ENCODE measurements at regions not wholly inside any gene's neighbourhood (a gene's known extent, or its start where the extent isn't known, plus 50 kb on each side); places are given as distances from the start of the nearest gene placed in this dataset.
"Not testable (repeated sequence)": the region's sequence is repeated elsewhere in the genome, so short reads cannot be mapped to it uniquely, and the experiment has no call there.

GRCh38 chr7:142508251-142508650 is 241.0 kb upstream of the PRSS1 start:
- H3K4me3 Mint-ChIP-seq (ENCODE audit: unreplicated experiment) = no peak overlapping the region
- no peak for DNase-seq (ENCODE audit: low spot score)
- H3K9me3 Mint-ChIP-seq (ENCODE audit: unreplicated experiment) = no peaks in the 10 kb centered on the region
- H3K4me1 Mint-ChIP-seq (ENCODE audit: unreplicated experiment) = peaks cover 12% of the 10 kb centered on the region
- no peak for TF ChIP-seq CTCF (IDR thresholded peaks at IDR 0.05; ENCODE audit: unreplicated experiment)
- H3K27me3 Mint-ChIP-seq (ENCODE audit: unreplicated experiment) = peaks cover 2% of the 10 kb centered on the region
- H3K27ac Mint-ChIP-seq (ENCODE audit: unreplicated experiment) = no peak overlapping the region
- no peaks in the 10 kb centered on the region for H3K36me3 Mint-ChIP-seq (ENCODE audit: low read depth, unreplicated experiment)

GRCh38 chr7:142507799-142508198 is 241.5 kb upstream of the PRSS1 start:
- H3K9me3 Mint-ChIP-seq (ENCODE audit: unreplicated experiment) = no peaks in the 10 kb centered on the region
- TF ChIP-seq CTCF (IDR thresholded peaks at IDR 0.05; ENCODE audit: unreplicated experiment) = no peak
- H3K27me3 Mint-ChIP-seq (ENCODE audit: unreplicated experiment) = peaks cover 2% of the 10 kb centered on the region
- H3K4me3 Mint-ChIP-seq (ENCODE audit: unreplicated experiment) = no peak overlapping the region
- DNase-seq (ENCODE audit: low spot score) = no peak
- H3K4me1 Mint-ChIP-seq (ENCODE audit: unreplicated experiment) = peaks cover 12% of the 10 kb centered on the region
- H3K27ac Mint-ChIP-seq (ENCODE audit: unreplicated experiment) = no peak overlapping the region
- no peaks in the 10 kb centered on the region for H3K36me3 Mint-ChIP-seq (ENCODE audit: low read depth, unreplicated experiment)

GRCh38 chr7:142507066-142507465 is 242.2 kb upstream of the PRSS1 start:
- not testable (repeated sequence) for H3K27me3 Mint-ChIP-seq (ENCODE audit: unreplicated experiment); H3K36me3 Mint-ChIP-seq (ENCODE audit: low read depth, unreplicated experiment); H3K27ac Mint-ChIP-seq (ENCODE audit: unreplicated experiment); H3K9me3 Mint-ChIP-seq (ENCODE audit: unreplicated experiment); H3K4me3 Mint-ChIP-seq (ENCODE audit: unreplicated experiment); DNase-seq (ENCODE audit: low spot score)
- H3K4me1 Mint-ChIP-seq (ENCODE audit: unreplicated experiment) = peaks cover 12% of the 10 kb centered on the region

DNA sequence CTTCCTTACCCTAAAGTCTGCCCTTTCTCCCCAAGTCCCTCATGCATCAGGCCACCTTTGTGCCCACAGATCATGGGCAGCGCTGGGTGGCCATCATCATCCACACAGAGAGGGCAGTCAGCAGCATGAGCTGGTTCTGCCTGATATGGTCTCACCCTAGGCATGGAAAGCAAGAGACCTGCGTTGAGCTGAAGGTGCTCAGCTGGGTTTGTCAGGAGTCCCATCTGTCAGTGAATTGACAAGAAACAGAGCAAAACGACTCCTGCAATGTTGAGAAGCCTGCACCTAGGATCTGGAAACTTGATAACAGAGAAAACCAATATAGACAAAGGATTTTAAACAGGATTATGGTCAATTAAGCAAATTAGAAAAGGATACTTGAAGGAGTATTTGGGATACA is 242.7 kb upstream of the PRSS1 start:
- Mint-ChIP-seq H3K9me3 (ENCODE audit: unreplicated experiment) (no peaks in the 10 kb centered on the region), H3K27me3 (ENCODE audit: unreplicated experiment) (peaks cover 2% of the 10 kb centered on the region), H3K27ac (ENCODE audit: unreplicated experiment) (no peak overlapping the region), H3K36me3 (ENCODE audit: low read depth, unreplicated experiment) (no peaks in the 10 kb centered on the region), H3K4me3 (ENCODE audit: unreplicated experiment) (no peak overlapping the region), H3K4me1 (ENCODE audit: unreplicated experiment) (peaks cover 12% of the 10 kb centered on the region)
- no peak for TF ChIP-seq CTCF (IDR thresholded peaks at IDR 0.05; ENCODE audit: unreplicated experiment)
- no peak for DNase-seq (ENCODE audit: low spot score)

- H3K9me3 Mint-ChIP-seq (ENCODE audit: unreplicated experiment); H3K4me3 Mint-ChIP-seq (ENCODE audit: unreplicated experiment); H3K36me3 Mint-ChIP-seq (ENCODE audit: low read depth, unreplicated experiment); H3K27ac Mint-ChIP-seq (ENCODE audit: unreplicated experiment); DNase-seq (ENCODE audit: low spot score); H3K27me3 Mint-ChIP-seq (ENCODE audit: unreplicated experiment): not testable (repeated sequence)
- peaks cover 10% of the 10 kb centered on the region for H3K4me1 Mint-ChIP-seq (ENCODE audit: unreplicated experiment)
These were observed 245.3 kb upstream of the PRSS1 start for GRCh38 chr7:142503949-142504348.

- no peak for DNase-seq (ENCODE audit: low spot score)
- Mint-ChIP-seq H3K4me3 (ENCODE audit: unreplicated experiment) (no peak overlapping the region), H3K27ac (ENCODE audit: unreplicated experiment) (no peak overlapping the region), H3K9me3 (ENCODE audit: unreplicated experiment) (no peaks in the 10 kb centered on the region), H3K36me3 (ENCODE audit: low read depth, unreplicated experiment) (no peaks in the 10 kb centered on the region), H3K27me3 (ENCODE audit: unreplicated experiment) (peaks cover 4% of the 10 kb centered on the region), H3K4me1 (ENCODE audit: unreplicated experiment) (peaks cover 6% of the 10 kb centered on the region)
- TF ChIP-seq CTCF (IDR thresholded peaks at IDR 0.05; ENCODE audit: unreplicated experiment) = no peak
These were observed 245.2 kb upstream of the PRSS58 start for GRCh38 chr7:142503036-142503435.

Data from endothelial cell (in vitro differentiated cells).